IMR-90 (cell line): ENCODE measurements at regions not wholly inside any gene's neighbourhood (a gene's known extent, or its start where the extent isn't known, plus 50 kb on each side); places are given as distances from the start of the nearest gene placed in this dataset.

Source experiments
- POLR2A ChIP-seq: IDR thresholded peaks from 2 replicates; pipeline ENCODE4 v1.6.1; 2012; ENCODE audit warnings: mild to moderate bottlenecking, low read depth, low read length
- TF ChIP-seq, protein P1 (sequence below): conservative IDR thresholded peaks from 2 replicates; pipeline ENCODE4 v1.5.1; 2012; ENCODE audit warnings: mild to moderate bottlenecking, low read depth, low read length, improper control_type of control experiment
- TF ChIP-seq, protein P2 (sequence below): fragments of 150-350 bp; IDR thresholded peaks from 2 replicates; pipeline ENCODE4 v1.6.1; 2017; ENCODE audit warnings: mild to moderate bottlenecking, antibody characterized with exemption, low read length, low read depth

DNA sequence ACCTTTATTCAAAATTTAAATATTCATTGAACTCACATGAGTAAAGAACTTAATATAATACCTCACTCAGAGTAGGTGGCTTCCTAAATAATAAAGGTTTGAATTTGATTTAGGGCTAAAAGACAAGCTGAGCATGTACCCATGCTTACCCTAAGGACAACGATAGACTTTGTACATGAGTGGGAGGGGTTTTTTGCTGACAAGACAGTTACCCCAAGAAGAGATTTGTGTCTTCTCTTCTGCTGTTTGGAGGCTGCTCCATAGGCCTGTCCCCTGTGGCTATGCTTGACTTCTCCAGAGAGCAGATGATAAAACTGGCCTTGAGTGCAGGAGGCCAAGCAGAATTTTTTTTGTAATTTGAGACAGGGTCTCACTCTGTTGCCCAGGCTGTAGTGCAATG is 383.9 kb downstream of the TMEM182 start:
- TF ChIP-seq, protein P1, sequence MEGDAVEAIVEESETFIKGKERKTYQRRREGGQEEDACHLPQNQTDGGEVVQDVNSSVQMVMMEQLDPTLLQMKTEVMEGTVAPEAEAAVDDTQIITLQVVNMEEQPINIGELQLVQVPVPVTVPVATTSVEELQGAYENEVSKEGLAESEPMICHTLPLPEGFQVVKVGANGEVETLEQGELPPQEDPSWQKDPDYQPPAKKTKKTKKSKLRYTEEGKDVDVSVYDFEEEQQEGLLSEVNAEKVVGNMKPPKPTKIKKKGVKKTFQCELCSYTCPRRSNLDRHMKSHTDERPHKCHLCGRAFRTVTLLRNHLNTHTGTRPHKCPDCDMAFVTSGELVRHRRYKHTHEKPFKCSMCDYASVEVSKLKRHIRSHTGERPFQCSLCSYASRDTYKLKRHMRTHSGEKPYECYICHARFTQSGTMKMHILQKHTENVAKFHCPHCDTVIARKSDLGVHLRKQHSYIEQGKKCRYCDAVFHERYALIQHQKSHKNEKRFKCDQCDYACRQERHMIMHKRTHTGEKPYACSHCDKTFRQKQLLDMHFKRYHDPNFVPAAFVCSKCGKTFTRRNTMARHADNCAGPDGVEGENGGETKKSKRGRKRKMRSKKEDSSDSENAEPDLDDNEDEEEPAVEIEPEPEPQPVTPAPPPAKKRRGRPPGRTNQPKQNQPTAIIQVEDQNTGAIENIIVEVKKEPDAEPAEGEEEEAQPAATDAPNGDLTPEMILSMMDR = no peak
- TF ChIP-seq, protein P2, sequence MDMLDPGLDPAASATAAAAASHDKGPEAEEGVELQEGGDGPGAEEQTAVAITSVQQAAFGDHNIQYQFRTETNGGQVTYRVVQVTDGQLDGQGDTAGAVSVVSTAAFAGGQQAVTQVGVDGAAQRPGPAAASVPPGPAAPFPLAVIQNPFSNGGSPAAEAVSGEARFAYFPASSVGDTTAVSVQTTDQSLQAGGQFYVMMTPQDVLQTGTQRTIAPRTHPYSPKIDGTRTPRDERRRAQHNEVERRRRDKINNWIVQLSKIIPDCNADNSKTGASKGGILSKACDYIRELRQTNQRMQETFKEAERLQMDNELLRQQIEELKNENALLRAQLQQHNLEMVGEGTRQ = no peak
- no peak for TF ChIP-seq POLR2A
